Stomach (tissue), 8 donors: ENCODE measurements at regions not wholly inside any gene's neighbourhood (a gene's known extent, or its start where the extent isn't known, plus 50 kb on each side); places are given as distances from the start of the nearest gene placed in this dataset.

ENCODE experiments used
- DNase-seq, 2 donors: peaks; one replicate each; pipeline versions ENCODE4 v3.0.0 to v3.0.0-alpha.2; 2013 to 2019
- H3K27ac ChIP-seq, 5 donors: fragments of 200-600 bp in 4 of 5; sonication (generic) in 4 of 5; one replicate each; pipeline ENCODE4 v1.5.1; 2013 to 2019; ENCODE audit warnings: mild to moderate bottlenecking in 1 of 5, moderate library complexity in 1 of 5
- H3K27me3 ChIP-seq, 3 donors: fragments of 200-600 bp; sonication (generic); one replicate each; pipeline ENCODE4 v1.5.1; 2017 to 2019; ENCODE audit warnings: mixed run types in 1 of 3
- H3K36me3 ChIP-seq, 4 donors: fragments of 200-600 bp; sonication (generic); 1 replicate in 3 of 4; 2 replicates in 1 of 4; pipeline ENCODE4 v1.5.1; 2016 to 2019
- H3K4me1 ChIP-seq, 4 donors: fragments of 200-600 bp; sonication (generic); one replicate each; pipeline ENCODE4 v1.5.1; 2016 to 2019
- H3K4me3 ChIP-seq, 4 donors: fragments of 200-600 bp; sonication (generic) in 3 of 4; one replicate each; pipeline ENCODE4 v1.5.1; 2016 to 2019; ENCODE audit warnings: mild to moderate bottlenecking in 1 of 4
- H3K9me3 ChIP-seq, 4 donors: fragments of 200-600 bp; sonication (generic); one replicate each; pipeline ENCODE4 v1.5.1; 2016 to 2019
- EP300 ChIP-seq: sonication (generic); formaldehyde crosslinking; IDR thresholded peaks from one replicate; pipeline ENCODE4 v1.6.1; 2017; ENCODE audit warnings: antibody characterized with exemption
- POLR2A ChIP-seq, 4 donors: fragments of 450-650 bp; IDR thresholded peaks; one replicate each; pipeline ENCODE4 v1.6.1; 2016; ENCODE audit warnings: antibody characterized with exemption in 4 of 4, control low read depth in 2 of 4, mild to moderate bottlenecking in 1 of 4, moderate library complexity in 1 of 4
- POLR2AphosphoS5 ChIP-seq, 3 donors: sonication (generic); formaldehyde crosslinking; IDR thresholded peaks; one replicate each; pipeline ENCODE4 v1.6.1; 2016; ENCODE audit warnings: antibody characterized with exemption in 3 of 3
- WGBS, 5 donors: extraction: QIAGEN DNeasy Blood & Tissue Kit in 3 of 5; methylation state at CpG; one replicate each; pipeline versions ENCODE4 v1.1.5 to v1.1.7; 2013 to 2018; 5-methylcytosine and 5-hydroxymethylcytosine counted together
- intact Hi-C: fragments of 100-400 bp; cut with DNase I; formaldehyde crosslinking; loops from one replicate; pipeline ENCODE4 v1.15.1; 2023; ENCODE audit warnings: low total_unique reads
- TF ChIP-seq, protein P1 (sequence below), 7 experiments: fragments of 450-650 bp in 4 of 7; fragments of 200-600 bp in 3 of 7; sonication (generic) in 3 of 7; IDR thresholded peaks; one replicate each; pipeline ENCODE4 v1.5.1; 2016 to 2019; ENCODE audit warnings: antibody characterized with exemption in 7 of 7, control low read depth in 2 of 7, mild to moderate bottlenecking in 1 of 7
- donor health status: healthy with polysubstance abuse.
- donor health status: Bipolar disorder and iron deficiency.
- donor health status: healthy.

DNA sequence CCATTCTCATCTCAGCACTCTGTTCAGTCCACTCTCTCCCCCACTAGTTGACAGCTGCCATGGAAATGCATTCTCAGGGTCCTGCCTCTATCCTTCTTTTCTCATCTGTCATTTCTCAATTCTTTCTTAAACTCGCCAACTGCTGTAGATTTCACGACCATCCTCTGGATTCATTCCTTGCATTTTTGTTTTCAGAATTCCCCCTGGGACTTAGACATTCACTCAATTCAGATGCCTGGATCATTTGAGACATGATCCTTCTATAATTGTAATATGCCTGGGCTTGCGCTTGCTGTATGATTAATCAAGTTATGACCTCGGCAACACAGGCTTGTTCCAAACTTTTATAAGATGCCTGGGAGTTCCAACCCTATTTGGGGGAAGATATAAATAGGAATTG lies 104.5 kb downstream of the RAB11FIP2 start:
- intact Hi-C loops: no loop called here
- Histone ChIP-seq H3K27me3 (peaks cover 0 to 3% (median 0%) of the 10 kb centered on the region in 3 donors), H3K27ac (no peak overlapping the region), H3K9me3 (no peaks in the 10 kb centered on the region), H3K4me3 (no peak overlapping the region), H3K4me1 (no peaks in the 10 kb centered on the region), H3K36me3 (no peaks in the 10 kb centered on the region)
- no peak for DNase-seq
- TF ChIP-seq, protein P1, sequence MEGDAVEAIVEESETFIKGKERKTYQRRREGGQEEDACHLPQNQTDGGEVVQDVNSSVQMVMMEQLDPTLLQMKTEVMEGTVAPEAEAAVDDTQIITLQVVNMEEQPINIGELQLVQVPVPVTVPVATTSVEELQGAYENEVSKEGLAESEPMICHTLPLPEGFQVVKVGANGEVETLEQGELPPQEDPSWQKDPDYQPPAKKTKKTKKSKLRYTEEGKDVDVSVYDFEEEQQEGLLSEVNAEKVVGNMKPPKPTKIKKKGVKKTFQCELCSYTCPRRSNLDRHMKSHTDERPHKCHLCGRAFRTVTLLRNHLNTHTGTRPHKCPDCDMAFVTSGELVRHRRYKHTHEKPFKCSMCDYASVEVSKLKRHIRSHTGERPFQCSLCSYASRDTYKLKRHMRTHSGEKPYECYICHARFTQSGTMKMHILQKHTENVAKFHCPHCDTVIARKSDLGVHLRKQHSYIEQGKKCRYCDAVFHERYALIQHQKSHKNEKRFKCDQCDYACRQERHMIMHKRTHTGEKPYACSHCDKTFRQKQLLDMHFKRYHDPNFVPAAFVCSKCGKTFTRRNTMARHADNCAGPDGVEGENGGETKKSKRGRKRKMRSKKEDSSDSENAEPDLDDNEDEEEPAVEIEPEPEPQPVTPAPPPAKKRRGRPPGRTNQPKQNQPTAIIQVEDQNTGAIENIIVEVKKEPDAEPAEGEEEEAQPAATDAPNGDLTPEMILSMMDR (IDR thresholded peaks at IDR 0.05): no peak
- no peak for TF ChIP-seq POLR2AphosphoS5 (IDR thresholded peaks at IDR 0.05)
- TF ChIP-seq EP300: no peak
- TF ChIP-seq POLR2A (IDR thresholded peaks at IDR 0.05): no peak
- WGBS, 5 donors: 60 to 72% (median 69%) methylated on average over 4 of the region's 4 CpGs

DNA sequence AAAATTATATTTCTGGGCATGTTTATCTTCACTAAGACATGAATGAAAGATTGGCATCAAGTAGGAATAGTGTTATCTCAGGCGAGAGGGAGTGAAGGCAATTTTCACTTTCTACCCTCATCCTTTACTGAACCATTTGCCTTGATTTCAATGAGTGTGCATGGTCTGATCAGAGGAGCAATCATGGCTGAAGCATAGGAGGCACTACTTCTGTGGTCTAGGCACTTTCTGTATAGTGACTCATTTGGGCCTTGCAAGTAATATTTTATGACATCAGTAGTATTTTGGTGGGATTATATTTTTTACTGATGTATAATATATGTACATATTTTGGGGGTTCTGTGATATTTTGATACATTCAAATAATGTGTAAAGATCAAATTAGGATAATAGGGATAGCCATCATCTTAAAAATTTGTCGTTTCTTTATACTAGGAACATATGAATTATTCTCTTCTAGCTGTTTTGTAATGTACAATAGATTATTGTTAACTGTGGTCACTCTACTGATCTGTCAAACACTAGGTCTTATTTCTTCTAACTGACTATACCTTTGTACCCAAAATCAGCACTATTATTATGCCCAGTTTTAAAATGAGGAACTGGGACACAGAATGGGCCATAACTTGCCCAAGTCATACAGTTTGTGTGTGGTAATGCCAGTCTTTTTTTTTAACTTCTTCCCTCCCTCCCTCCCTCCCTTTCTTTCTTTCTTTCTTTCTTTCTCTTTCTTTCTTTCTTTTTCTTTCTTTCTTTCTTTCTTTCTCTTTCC lies 101.9 kb downstream of the RAB11FIP2 start:
- TF ChIP-seq POLR2AphosphoS5 (IDR thresholded peaks at IDR 0.05): no peak
- TF ChIP-seq EP300: no peak
- TF ChIP-seq POLR2A (IDR thresholded peaks at IDR 0.05): no peak
- TF ChIP-seq, protein P1 (IDR thresholded peaks at IDR 0.05): no peak
- Histone ChIP-seq H3K27me3 (peaks cover 0 to 3% (median 0%) of the 10 kb centered on the region in 3 donors), H3K4me3 (no peak overlapping the region), H3K27ac (no peak overlapping the region), H3K36me3 (no peaks in the 10 kb centered on the region), H3K4me1 (no peaks in the 10 kb centered on the region), H3K9me3 (no peaks in the 10 kb centered on the region)
- WGBS, 5 donors: 65 to 82% (median 74%) methylated on average over 2 of the region's 2 CpGs
- intact Hi-C loops: no loop called here
- no peak for DNase-seq

DNA sequence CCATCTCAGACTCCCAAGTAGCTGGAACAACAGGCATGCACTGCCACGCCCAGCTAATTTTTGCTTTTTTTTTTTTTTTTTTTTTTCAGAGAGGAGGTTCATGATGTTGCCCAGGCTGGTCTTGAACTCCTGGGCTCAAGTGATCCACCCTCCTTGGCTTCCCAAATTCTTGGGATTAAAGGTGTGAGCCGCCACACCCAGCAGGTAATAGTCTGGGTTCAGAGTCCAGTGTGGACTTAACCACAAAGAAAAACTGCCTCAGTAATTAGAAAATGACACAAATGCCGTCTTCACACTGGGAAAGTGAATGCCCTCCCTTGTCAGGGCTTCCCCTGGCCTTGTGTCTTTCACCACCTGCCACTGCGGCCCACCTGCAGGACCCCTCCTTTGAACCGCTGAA lies 101.1 kb downstream of the RAB11FIP2 start:
- Histone ChIP-seq H3K9me3 (no peaks in the 10 kb centered on the region), H3K4me3 (no peak overlapping the region), H3K27ac (no peak overlapping the region), H3K4me1 (no peaks in the 10 kb centered on the region), H3K36me3 (no peaks in the 10 kb centered on the region), H3K27me3 (peaks cover 0 to 6% (median 2%) of the 10 kb centered on the region in 3 donors)
- intact Hi-C loops: no loop called here
- 78 to 87% (median 81%) methylated on average over 5 of the region's 5 CpGs for WGBS, 5 donors
- TF ChIP-seq, protein P1 (IDR thresholded peaks at IDR 0.05): no peak
- no peak for DNase-seq

DNA sequence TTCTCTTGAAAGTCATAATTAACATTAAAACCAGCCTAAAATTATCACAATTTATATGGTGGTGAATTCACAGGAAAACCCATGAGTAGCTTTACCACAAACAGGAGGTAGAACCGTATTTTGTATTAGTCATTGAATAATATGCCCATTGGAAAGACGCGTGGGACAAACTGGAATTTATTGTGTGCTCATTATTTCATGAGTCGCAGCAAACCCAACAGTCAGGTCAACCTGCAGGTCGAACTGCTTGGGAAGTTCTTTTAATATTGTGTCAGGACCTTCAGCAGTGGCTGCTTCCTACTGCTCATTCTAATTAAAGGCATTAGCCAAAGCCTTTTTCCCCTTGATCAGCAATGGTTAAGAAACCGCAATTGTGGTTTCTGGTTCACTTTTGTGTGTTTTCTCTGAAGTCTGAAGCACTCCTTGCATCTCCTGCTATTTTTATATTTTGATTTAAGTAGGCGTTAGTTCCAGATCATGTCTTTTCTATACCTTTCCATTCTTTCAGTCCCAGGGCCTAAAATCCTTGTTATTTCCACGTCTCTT lies 100.1 kb downstream of the RAB11FIP2 start:
- Histone ChIP-seq H3K27ac (no peak overlapping the region), H3K27me3 (peaks cover 0 to 7% (median 5%) of the 10 kb centered on the region in 3 donors), H3K9me3 (no peaks in the 10 kb centered on the region), H3K36me3 (no peaks in the 10 kb centered on the region), H3K4me1 (no peaks in the 10 kb centered on the region), H3K4me3 (no peak overlapping the region)
- intact Hi-C loops: no loop called here
- DNase-seq: no peak
- no peak for TF ChIP-seq POLR2A (IDR thresholded peaks at IDR 0.05)
- 79 to 85% (median 84%) methylated on average over 8 of the region's 8 CpGs for WGBS, 5 donors

DNA sequence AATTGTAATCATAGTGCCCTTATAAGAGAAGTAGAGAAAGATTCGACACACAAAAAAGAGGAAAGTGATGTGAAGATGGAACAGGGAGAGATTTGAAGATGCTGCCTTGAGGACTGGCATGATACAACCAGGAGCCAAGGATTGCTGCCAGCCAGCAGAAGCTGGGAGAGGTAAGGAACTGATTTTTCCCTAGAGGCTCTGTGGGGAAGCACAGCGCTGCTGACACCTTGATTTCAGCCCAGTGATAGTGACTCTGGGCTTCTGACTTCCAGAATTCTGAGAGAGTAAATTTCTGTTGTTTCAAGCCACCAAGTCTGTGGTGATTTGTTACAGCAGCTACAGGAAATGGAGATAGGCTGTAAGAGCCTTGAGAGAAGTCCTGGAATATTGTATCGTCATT lies 98.2 kb downstream of the RAB11FIP2 start:
- Histone ChIP-seq H3K36me3 (no peaks in the 10 kb centered on the region), H3K4me3 (no peak overlapping the region), H3K27me3 (peaks cover 0 to 7% (median 5%) of the 10 kb centered on the region in 3 donors), H3K9me3 (no peaks in the 10 kb centered on the region), H3K27ac (no peak overlapping the region), H3K4me1 (no peaks in the 10 kb centered on the region)
- 75 to 88% (median 84%) methylated on average over 3 of the region's 3 CpGs for WGBS, 5 donors
- TF ChIP-seq, protein P1 (IDR thresholded peaks at IDR 0.05): no peak
- TF ChIP-seq EP300 (no peak), POLR2A (IDR thresholded peaks at IDR 0.05) (no peak)
- intact Hi-C loops: no loop called here
- DNase-seq: no peak
